Stimulated activated memory B cell treated with anti-CD40 and anti-IgM and Interleukin-4, amounts not matched to agents 10 μg/mL and 1 μg/mL and 100 μg/mL, for 72 hours (primary cell): ENCODE measurements at regions not wholly inside any gene's neighbourhood (a gene's known extent, or its start where the extent isn't known, plus 50 kb on each side); places are given as distances from the start of the nearest gene placed in this dataset.
A peak's percentile ranks its signal among the peaks of the same experiment; 100 is the strongest.
"Not testable (repeated sequence)": the region's sequence is repeated elsewhere in the genome, so short reads cannot be mapped to it uniquely, and the experiment has no call there.

Source experiments
- ATAC-seq: fragments of 150-1000 bp; cut with Tn5 transposase; 2 replicates; pipeline ENCODE4 v1.10.0; 2021
- H3K27ac Mint-ChIP-seq: one replicate; pipeline ENCODE4 v1.8.0; 2022; ENCODE audit warnings: mild to moderate bottlenecking, mixed read lengths
- H3K27me3 Mint-ChIP-seq: one replicate; pipeline ENCODE4 v1.8.0; 2022; ENCODE audit warnings: mixed read lengths
- H3K36me3 Mint-ChIP-seq: one replicate; pipeline ENCODE4 v1.8.0; 2022; ENCODE audit warnings: mixed read lengths
- H3K4me1 Mint-ChIP-seq: one replicate; pipeline ENCODE4 v1.8.0; 2022; ENCODE audit warnings: mixed read lengths
- H3K4me3 Mint-ChIP-seq: one replicate; pipeline ENCODE4 v1.8.0; 2022; ENCODE audit warnings: mild to moderate bottlenecking, moderate library complexity, mixed read lengths
- H3K9me3 Mint-ChIP-seq: one replicate; pipeline ENCODE4 v1.8.0; 2022; ENCODE audit warnings: mixed read lengths

DNA sequence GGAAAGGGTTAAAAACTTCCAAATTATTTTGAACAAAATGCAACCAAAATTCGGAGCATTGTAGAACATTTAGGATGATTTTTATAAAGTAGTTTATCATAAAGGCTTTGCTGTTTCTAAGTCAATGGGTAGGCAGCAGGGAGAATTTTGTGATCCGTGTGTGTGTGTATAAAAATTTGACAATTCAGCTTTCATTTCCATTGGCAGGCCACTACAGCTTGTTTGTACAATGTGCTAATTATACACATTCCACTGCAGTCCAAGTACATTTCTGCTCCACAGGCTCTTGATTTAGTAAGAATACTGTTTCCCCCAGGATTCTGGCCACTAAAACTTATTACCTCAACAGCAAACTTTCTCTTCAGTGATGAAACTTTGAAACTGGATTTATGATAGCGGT is 71.8 kb upstream of the LTBP1 start:
- H3K36me3 Mint-ChIP-seq = no peaks in the 10 kb centered on the region

DNA sequence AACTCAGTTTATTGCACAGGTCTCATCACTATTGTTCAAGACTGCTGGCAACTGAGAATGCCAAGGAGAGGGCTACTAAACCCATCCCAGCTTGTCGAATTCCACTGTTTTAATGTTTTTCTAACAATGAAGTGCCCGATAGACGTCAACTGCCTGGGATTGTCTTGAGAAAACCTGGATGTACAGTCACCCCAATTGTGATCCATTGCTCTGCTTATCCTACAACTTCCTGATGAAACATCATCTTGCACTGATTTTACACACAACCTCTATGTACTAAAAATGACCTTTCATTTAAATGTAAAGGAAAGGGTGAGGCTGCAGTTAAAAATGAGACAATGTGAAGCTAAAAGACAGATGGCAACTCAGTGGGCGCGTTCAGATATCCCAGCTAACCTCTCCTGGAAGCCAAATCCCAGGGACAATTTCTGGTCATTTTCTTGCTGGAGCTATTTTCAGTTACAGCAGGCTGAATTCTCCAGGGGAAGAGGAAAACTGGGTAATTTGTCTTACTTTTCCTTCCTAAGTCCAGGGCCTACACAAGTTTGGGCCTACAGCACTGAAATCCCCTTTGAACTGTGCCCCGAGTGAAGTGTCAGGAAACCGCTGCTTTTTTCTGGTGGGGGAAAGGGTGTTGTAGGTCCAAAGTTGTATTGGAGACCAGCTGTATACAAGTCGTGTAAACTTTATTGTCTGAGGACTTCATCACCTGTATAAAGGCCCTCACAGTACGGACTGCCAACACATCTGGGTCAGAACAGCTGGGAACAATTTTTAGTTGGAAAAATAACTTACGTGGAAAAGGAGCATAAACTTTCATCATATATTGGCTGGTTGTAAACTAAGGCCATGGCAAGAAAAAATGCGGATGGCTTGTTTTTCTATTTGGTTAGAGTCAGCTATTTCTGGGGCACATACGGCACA is 68.9 kb upstream of the LTBP1 start:
- H3K9me3 Mint-ChIP-seq = no peaks in the 10 kb centered on the region
- H3K36me3 Mint-ChIP-seq = no peaks in the 10 kb centered on the region
- H3K27ac Mint-ChIP-seq = no peak overlapping the region
- no peaks in the 10 kb centered on the region for H3K4me1 Mint-ChIP-seq
- H3K27me3 Mint-ChIP-seq = no peaks in the 10 kb centered on the region
- ATAC-seq = no peak
- H3K4me3 Mint-ChIP-seq = no peak overlapping the region

More for the DNA sequence above, 71.8 kb upstream of the LTBP1 start:
- H3K9me3 Mint-ChIP-seq = no peaks in the 10 kb centered on the region
- ATAC-seq = no peak
- no peaks in the 10 kb centered on the region for H3K4me1 Mint-ChIP-seq
- no peak overlapping the region for H3K27ac Mint-ChIP-seq
- no peak overlapping the region for H3K4me3 Mint-ChIP-seq
- H3K27me3 Mint-ChIP-seq = no peaks in the 10 kb centered on the region

DNA sequence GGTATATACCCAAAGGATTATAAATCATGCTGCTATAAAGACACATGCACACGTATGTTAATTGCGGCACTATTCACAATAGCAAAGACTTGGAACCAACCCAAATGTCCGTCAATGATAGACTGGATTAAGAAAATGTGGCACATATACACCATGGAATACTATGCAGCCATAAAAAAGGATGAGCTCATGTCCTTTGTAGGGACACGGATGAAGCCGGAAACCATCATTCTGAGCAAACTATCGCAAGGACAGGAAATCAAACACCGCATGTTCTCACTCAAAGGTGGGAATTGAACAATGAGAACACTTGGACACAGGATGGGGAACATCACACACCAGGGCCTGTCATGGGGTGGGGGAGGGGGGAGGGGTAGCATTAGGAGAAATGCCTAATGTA is 66.8 kb upstream of the LTBP1 start:
- not testable (repeated sequence) for H3K27ac Mint-ChIP-seq, H3K9me3 Mint-ChIP-seq, ATAC-seq, H3K4me1 Mint-ChIP-seq, H3K4me3 Mint-ChIP-seq, H3K36me3 Mint-ChIP-seq, H3K27me3 Mint-ChIP-seq

DNA sequence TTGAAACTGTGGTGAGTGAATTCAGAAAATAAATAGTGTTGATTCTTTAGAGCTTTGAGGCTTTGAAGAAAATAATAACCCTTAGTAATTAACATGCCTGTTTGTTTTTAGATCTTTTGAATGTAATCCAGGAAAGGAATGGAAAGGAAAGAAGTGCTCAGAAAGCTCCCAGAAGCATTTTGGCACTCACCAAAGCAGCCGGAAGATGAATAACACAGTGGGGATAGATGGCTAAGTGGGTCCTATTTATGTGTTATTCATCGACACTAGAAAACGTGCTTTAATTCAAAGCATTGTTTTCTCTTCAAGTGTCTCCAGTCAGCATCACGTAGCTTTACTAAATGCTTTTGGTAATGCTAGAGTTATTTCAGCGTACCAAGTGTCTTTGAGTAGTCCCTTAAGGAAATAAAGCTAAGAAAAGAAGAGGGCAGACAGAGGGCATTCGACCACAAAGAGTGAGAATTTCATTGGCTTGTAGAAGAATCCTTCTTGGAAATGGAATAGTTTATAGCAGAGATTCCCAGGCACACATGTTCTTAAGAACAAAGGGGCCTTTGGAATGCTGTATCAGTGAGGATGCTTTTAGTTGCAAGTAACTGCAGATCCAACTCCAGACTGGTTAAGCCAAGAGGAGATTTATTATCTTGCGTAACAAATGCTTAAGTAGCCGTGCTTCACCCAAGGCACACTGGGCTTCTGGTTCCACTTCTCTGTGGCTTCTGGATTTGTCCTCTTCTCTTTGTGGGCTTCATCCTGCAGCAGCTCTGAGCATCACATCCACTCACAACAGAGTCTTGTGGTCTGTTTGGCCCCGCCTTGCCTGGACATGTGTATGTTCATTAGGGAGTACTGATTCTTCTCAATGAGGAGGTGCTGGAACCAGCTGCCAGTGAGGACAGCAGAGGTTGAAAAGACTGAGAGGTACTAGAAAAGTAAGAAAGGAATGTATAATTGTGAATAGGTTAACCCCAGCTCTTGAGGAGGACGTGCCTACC is 63.6 kb upstream of the LTBP1 start:
- no peaks in the 10 kb centered on the region for H3K4me1 Mint-ChIP-seq
- H3K9me3 Mint-ChIP-seq = peaks cover 3% of the 10 kb centered on the region
- no peaks in the 10 kb centered on the region for H3K36me3 Mint-ChIP-seq
- no peaks in the 10 kb centered on the region for H3K27me3 Mint-ChIP-seq
- H3K4me3 Mint-ChIP-seq = no peak overlapping the region
- ATAC-seq = no peak
- H3K27ac Mint-ChIP-seq = no peak overlapping the region

DNA sequence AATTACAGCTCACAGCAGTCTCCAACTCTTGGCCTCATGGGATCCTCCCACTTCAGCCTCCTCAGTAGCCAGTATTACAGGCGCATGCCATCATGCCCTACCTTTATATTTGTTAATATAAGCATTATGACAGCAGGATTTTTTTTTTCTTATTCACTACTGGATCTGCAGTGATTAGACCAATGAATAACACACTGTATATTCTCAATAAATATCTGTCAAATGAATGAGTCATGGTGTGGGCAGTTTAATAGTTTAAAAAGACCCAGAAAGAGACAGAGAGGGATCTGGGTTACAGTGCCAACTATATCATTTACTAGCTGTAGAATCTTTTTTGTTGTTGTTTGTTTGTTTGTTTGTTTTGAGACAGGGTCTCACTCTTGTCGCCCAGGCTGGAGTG is 62.4 kb upstream of the LTBP1 start:
- Mint-ChIP-seq H3K27ac (no peak overlapping the region), H3K36me3 (no peaks in the 10 kb centered on the region), H3K4me1 (no peaks in the 10 kb centered on the region), H3K9me3 (peaks cover 8% of the 10 kb centered on the region), H3K27me3 (no peaks in the 10 kb centered on the region), H3K4me3 (no peak overlapping the region)
- ATAC-seq = no peak

DNA sequence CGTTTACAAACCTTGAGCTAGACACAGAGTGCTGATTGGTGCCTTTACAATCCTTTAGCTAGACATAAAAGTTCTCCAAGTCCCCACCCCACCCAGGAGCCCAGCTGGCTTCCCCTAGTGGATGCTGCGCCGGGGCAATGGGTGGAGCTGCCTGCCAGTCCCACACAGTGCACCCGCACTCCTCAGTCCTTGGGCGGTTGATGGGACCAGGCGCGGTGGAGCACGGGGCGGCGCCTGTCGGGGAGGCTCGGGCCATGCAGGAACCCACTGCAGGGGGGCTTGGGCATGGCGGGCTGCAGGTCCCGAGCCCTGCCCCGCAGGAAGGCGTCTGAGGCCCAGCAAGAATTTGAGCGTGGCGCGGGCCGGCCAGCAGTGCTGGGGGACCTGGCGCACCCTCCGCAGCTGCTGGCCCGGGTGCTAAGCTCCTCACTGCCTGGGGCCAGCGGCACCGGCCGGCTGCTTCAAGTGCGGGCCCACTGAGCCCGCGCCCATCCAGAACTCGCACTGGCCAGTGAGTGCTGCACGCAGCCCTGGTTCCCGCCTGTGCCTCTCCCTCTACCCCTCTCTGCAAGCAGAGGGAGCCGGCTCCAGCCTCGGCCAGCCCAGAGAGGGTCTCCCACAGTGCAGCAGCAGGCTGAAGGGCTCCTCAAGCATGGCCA is 60.2 kb upstream of the LTBP1 start:
- not testable (repeated sequence) for H3K36me3 Mint-ChIP-seq, H3K27me3 Mint-ChIP-seq, H3K4me1 Mint-ChIP-seq, H3K27ac Mint-ChIP-seq, H3K4me3 Mint-ChIP-seq
- ATAC-seq = peak; percentile 31
- H3K9me3 Mint-ChIP-seq = peaks cover 10% of the 10 kb centered on the region

DNA sequence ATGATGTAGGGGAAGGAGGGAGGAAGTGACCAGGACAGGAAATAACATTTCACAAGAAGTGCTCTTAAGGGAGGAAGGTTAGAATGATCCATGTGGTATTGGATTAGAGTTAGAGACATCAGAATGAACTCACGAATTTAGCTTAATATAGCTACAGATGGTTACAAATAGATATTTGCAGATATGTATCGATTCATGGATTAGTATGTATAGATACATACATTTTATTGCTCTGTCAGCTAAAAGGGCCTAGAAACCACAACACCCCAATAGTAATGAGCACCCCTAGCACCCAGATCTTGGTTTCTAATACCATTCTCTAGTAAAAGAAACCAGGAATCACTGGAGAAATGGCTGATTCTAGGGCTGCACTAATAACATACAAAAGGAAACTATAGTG is 59.6 kb upstream of the LTBP1 start:
- no peaks in the 10 kb centered on the region for H3K36me3 Mint-ChIP-seq
- no peak for ATAC-seq
- H3K9me3 Mint-ChIP-seq = peaks cover 10% of the 10 kb centered on the region
- H3K27me3 Mint-ChIP-seq = no peaks in the 10 kb centered on the region
- H3K27ac Mint-ChIP-seq = no peak overlapping the region
- no peaks in the 10 kb centered on the region for H3K4me1 Mint-ChIP-seq
- H3K4me3 Mint-ChIP-seq = no peak overlapping the region

DNA sequence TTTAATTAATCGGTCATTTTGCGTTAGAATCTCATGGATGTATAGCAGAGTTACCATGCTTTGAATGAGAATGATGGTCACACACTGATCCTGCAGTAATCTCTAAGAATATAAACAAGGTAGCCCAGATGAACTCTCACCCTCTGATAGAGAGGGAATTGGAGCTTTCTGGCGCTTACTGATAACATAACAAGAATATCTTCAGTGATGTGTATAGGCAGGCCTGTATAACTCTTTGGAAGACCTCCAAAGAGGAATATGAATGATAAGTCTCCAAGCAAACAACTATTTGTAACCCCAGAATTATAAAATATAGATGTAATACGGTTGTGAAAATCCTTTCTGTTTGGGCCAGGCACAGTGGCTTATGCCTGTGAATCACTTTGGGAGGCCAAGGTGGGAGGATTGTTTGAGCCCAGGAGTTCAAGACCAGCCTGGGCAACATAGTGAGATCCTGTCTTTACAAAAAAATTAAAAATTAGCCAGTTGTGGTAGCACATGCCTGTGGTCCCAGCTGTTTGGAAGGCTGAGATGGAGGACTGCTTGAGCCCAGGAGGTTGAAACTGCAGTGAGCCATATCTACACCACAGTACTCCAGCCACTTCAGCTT is 52.5 kb upstream of the LTBP1 start:
- H3K4me3 Mint-ChIP-seq = no peak overlapping the region

DNA sequence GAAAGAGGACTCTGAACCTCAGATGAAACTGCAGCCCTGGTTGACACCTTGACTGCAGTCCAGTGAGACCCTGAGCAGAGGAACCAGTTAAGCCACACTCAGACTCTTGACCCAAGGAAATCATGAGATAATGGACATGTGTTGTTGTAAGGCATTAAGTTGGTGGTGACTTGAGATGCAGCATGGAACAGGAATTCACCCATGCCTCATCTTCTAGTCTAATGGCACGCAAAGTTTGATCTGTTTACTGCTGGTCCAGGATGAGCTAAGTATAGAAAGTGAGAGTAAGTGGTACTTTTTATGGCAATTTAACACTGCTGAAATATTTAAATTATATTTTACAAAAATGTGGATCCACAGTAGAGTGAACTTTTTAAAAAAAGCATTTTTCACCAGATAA is 51.3 kb upstream of the LTBP1 start:
- H3K27me3 Mint-ChIP-seq = peaks cover 31% of the 10 kb centered on the region
- no peak for ATAC-seq
- H3K27ac Mint-ChIP-seq = no peak overlapping the region
- H3K4me1 Mint-ChIP-seq = no peaks in the 10 kb centered on the region
- peaks cover 5% of the 10 kb centered on the region for H3K36me3 Mint-ChIP-seq
- no peak overlapping the region for H3K4me3 Mint-ChIP-seq
- H3K9me3 Mint-ChIP-seq = peaks cover 6% of the 10 kb centered on the region

More for the DNA sequence above, 52.5 kb upstream of the LTBP1 start:
- Mint-ChIP-seq H3K27ac (no peak overlapping the region), H3K36me3 (peaks cover 5% of the 10 kb centered on the region), H3K4me1 (no peaks in the 10 kb centered on the region), H3K9me3 (peaks cover 7% of the 10 kb centered on the region), H3K27me3 (peaks cover 25% of the 10 kb centered on the region)
- no peak for ATAC-seq
